ENCODE measurements at regions not wholly inside any gene's neighbourhood (a gene's known extent, or its start where the extent isn't known, plus 50 kb on each side); places are given as distances from the start of the nearest gene placed in this dataset.

GRCh38 chr1:83573776-83574175 lies 425.2 kb downstream of the TTLL7 start:
- no peak for TF ChIP-seq CTCF (IDR thresholded peaks at IDR 0.05; ENCODE audit: borderline replicate concordance)
- Histone ChIP-seq H3K27ac (replicated peaks) (no peak overlapping the region), H3K27me3 (ENCODE audit: low read depth) (no peaks in the 10 kb centered on the region), H3K4me3 (no peak overlapping the region), H3K9me3 (replicated peaks) (peaks cover 7% of the 10 kb centered on the region), H3K4me1 (no peaks in the 10 kb centered on the region), H3K36me3 (no peaks in the 10 kb centered on the region)
- DNase-seq = no peak
- intact Hi-C loops (cut with micrococcal nuclease) = no loop called here

- no peak for DNase-seq
Observed at GRCh38 chr1:83571536-83571935, 427.4 kb downstream of the TTLL7 start.

GRCh38 chr1:83561346-83561745 lies 437.6 kb downstream of the TTLL7 start:
- no peak overlapping the region for H3K27ac ChIP-seq (replicated peaks)
- intact Hi-C loops (cut with micrococcal nuclease) = no loop called here
- H3K36me3 ChIP-seq = no peaks in the 10 kb centered on the region
- no peaks in the 10 kb centered on the region for H3K4me1 ChIP-seq
- no peaks in the 10 kb centered on the region for H3K27me3 ChIP-seq (ENCODE audit: low read depth)
- no peak for DNase-seq
- TF ChIP-seq CTCF (IDR thresholded peaks at IDR 0.05; ENCODE audit: borderline replicate concordance) = no peak
- H3K4me3 ChIP-seq = no peak overlapping the region
- H3K9me3 ChIP-seq (replicated peaks) = no peaks in the 10 kb centered on the region

More at GRCh38 chr1:83571536-83571935, 427.4 kb downstream of the TTLL7 start:
- Histone ChIP-seq H3K36me3 (no peaks in the 10 kb centered on the region), H3K27ac (replicated peaks) (no peak overlapping the region), H3K4me1 (no peaks in the 10 kb centered on the region), H3K27me3 (ENCODE audit: low read depth) (no peaks in the 10 kb centered on the region), H3K9me3 (replicated peaks) (peaks cover 7% of the 10 kb centered on the region), H3K4me3 (no peak overlapping the region)
- intact Hi-C loops (cut with micrococcal nuclease) = no loop called here
- TF ChIP-seq CTCF (IDR thresholded peaks at IDR 0.05; ENCODE audit: borderline replicate concordance) = no peak

GRCh38 chr1:83559129-83559840 lies 439.6 kb downstream of the TTLL7 start:
- Histone ChIP-seq H3K4me3 (no peak overlapping the region), H3K36me3 (no peaks in the 10 kb centered on the region), H3K27me3 (ENCODE audit: low read depth) (no peaks in the 10 kb centered on the region), H3K4me1 (peaks cover 2% of the 10 kb centered on the region), H3K9me3 (replicated peaks) (no peaks in the 10 kb centered on the region), H3K27ac (replicated peaks) (no peak overlapping the region)
- intact Hi-C loops (cut with micrococcal nuclease) = no loop called here
- no peak for TF ChIP-seq CTCF (IDR thresholded peaks at IDR 0.05; ENCODE audit: borderline replicate concordance)
- no peak for DNase-seq

- Histone ChIP-seq H3K9me3 (replicated peaks) (no peaks in the 10 kb centered on the region), H3K4me3 (no peak overlapping the region), H3K27ac (replicated peaks) (no peak overlapping the region), H3K4me1 (peaks cover 9% of the 10 kb centered on the region), H3K36me3 (no peaks in the 10 kb centered on the region), H3K27me3 (ENCODE audit: low read depth) (no peaks in the 10 kb centered on the region)
- intact Hi-C loops (cut with micrococcal nuclease) = no loop called here
- no peak for TF ChIP-seq CTCF (IDR thresholded peaks at IDR 0.05; ENCODE audit: borderline replicate concordance)
- no peak for DNase-seq
Observed at GRCh38 chr1:83555871-83556270, 443.1 kb downstream of the TTLL7 start.

Measured in left ventricle myocardium inferior (tissue), 1 donor.